ENCODE measurements at regions not wholly inside any gene's neighbourhood (a gene's known extent, or its start where the extent isn't known, plus 50 kb on each side); places are given as distances from the start of the nearest gene placed in this dataset.
A peak's percentile ranks its signal among the peaks of the same experiment; 100 is the strongest.
"Not testable (repeated sequence)": the region's sequence is repeated elsewhere in the genome, so short reads cannot be mapped to it uniquely, and the experiment has no call there.

- Mint-ChIP-seq H3K27ac (peak overlapping the region; percentile 85 to 92), H3K4me1 (ENCODE audit: low read depth in 2 of 2) (peaks cover 21 to 38% of the 10 kb centered on the region in 2 donors), H3K4me3 (peak overlapping the region; percentile 69 to 71), H3K9me3 (no peaks in the 10 kb centered on the region), H3K27me3 (no peaks in the 10 kb centered on the region), H3K36me3 (ENCODE audit: insufficient read depth) (peaks cover 4% of the 10 kb centered on the region)
- DNase-seq (peak in 1 of 3 experiments; percentile 4), ATAC-seq (replicated peaks) (peak; percentile 65)
These were observed 323.6 kb downstream of the BCOR start for GRCh38 chrX:39773923-39774773.

GRCh38 chrX:39774774-39775328 lies 322.9 kb downstream of the BCOR start:
- Mint-ChIP-seq H3K36me3 (ENCODE audit: insufficient read depth) (peaks cover 4% of the 10 kb centered on the region), H3K4me3 (peak overlapping the region; percentile 69 to 71), H3K27ac (peak overlapping the region; percentile 85 to 92), H3K9me3 (no peaks in the 10 kb centered on the region), H3K4me1 (ENCODE audit: low read depth in 2 of 2) (peaks cover 21 to 38% of the 10 kb centered on the region in 2 donors), H3K27me3 (no peaks in the 10 kb centered on the region)
- ATAC-seq (replicated peaks) (no peak), DNase-seq (no peak)

- H3K36me3 Mint-ChIP-seq (ENCODE audit: insufficient read depth), result no peaks in the 10 kb centered on the region
- no peaks in the 10 kb centered on the region for H3K27me3 Mint-ChIP-seq
- no peak overlapping the region for H3K4me3 Mint-ChIP-seq
- ATAC-seq (replicated peaks), result no peak
- DNase-seq, result no peak
- H3K9me3 Mint-ChIP-seq, result no peaks in the 10 kb centered on the region
- H3K27ac Mint-ChIP-seq, result peak overlapping the region in 1 of 2 donors; percentile 26
- H3K4me1 Mint-ChIP-seq (ENCODE audit: low read depth in 2 of 2), result peaks cover 12 to 21% of the 10 kb centered on the region in 2 donors
These were observed 320.1 kb downstream of the BCOR start for GRCh38 chrX:39777623-39778025.

- Mint-ChIP-seq H3K4me1 (ENCODE audit: low read depth in 2 of 2) (peaks cover 1 to 4% of the 10 kb centered on the region in 2 donors), H3K27me3 (no peaks in the 10 kb centered on the region), H3K27ac (peak overlapping the region in 1 of 2 donors; percentile 49), H3K36me3 (ENCODE audit: insufficient read depth) (no peaks in the 10 kb centered on the region), H3K4me3 (no peak overlapping the region), H3K9me3 (no peaks in the 10 kb centered on the region)
- ATAC-seq (replicated peaks) (no peak), DNase-seq (no peak)
These were observed 317.6 kb downstream of the BCOR start for GRCh38 chrX:39779952-39780783.

- Mint-ChIP-seq H3K4me1 (ENCODE audit: low read depth in 2 of 2) (peaks cover 1 to 4% of the 10 kb centered on the region in 2 donors), H3K9me3 (no peaks in the 10 kb centered on the region), H3K4me3 (no peak overlapping the region), H3K27me3 (no peaks in the 10 kb centered on the region), H3K27ac (no peak overlapping the region), H3K36me3 (ENCODE audit: insufficient read depth) (no peaks in the 10 kb centered on the region)
- no peak for DNase-seq
- ATAC-seq (replicated peaks), result no peak
These were observed 315.5 kb downstream of the BCOR start for GRCh38 chrX:39782276-39782675.

DNA sequence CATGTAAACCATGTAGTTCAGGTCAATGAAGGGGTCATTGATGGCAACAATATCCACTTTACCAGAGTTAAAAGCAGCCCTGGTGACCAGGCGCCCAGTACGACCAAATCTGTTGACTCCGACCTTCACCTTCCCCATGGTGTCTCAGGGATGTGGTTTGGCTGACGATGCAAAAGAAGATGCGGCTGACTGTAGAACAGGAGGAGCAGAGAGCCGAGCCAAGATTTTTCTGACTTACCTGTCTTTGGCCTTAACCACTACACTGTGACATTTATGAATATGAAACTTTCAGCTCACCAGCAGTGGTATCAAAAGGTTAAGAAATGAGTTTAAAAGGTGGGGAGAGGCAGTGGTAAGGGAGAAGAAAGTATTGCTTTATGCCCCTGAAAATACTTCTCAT lies 309.8 kb downstream of the BCOR start:
- Mint-ChIP-seq H3K4me3 (no peak overlapping the region), H3K27me3 (no peaks in the 10 kb centered on the region), H3K4me1 (ENCODE audit: low read depth in 2 of 2) (no peaks in the 10 kb centered on the region), H3K27ac (no peak overlapping the region), H3K9me3 (no peaks in the 10 kb centered on the region), H3K36me3 (ENCODE audit: insufficient read depth) (no peaks in the 10 kb centered on the region)
- ATAC-seq (replicated peaks) (no peak), DNase-seq (no peak)

GRCh38 chrX:39788521-39788920 lies 309.2 kb downstream of the BCOR start:
- Mint-ChIP-seq H3K4me3 (no peak overlapping the region), H3K36me3 (ENCODE audit: insufficient read depth) (no peaks in the 10 kb centered on the region), H3K27ac (no peak overlapping the region)

DNA sequence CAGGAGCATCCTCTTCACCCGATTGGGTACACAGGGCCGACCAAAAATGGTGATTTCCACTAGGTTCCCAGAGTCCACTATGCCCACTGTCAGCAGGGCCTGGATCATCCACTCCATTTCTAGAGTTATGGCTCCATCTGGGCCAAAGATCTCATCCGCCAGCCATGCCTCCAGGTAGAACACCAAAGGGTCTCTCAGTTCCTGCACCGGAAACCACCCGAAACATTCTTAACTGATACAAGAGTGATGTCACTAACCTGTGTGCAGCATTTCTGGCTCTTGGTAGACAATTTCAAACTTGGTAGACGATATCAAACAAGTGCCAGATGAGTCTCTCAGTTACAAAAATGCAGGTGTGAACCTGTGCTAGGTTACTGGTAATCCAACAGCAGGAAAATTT lies 306.1 kb downstream of the BCOR start:
- no peak for DNase-seq
- no peaks in the 10 kb centered on the region for H3K4me1 Mint-ChIP-seq (ENCODE audit: low read depth in 2 of 2)
- no peaks in the 10 kb centered on the region for H3K27me3 Mint-ChIP-seq
- no peak overlapping the region for H3K4me3 Mint-ChIP-seq
- H3K9me3 Mint-ChIP-seq, result no peaks in the 10 kb centered on the region
- no peaks in the 10 kb centered on the region for H3K36me3 Mint-ChIP-seq (ENCODE audit: insufficient read depth)
- no peak overlapping the region for H3K27ac Mint-ChIP-seq
- no peak for ATAC-seq (replicated peaks)

More at GRCh38 chrX:39788521-39788920, 309.2 kb downstream of the BCOR start:
- ATAC-seq (replicated peaks), result no peak
- no peak for DNase-seq
- H3K27me3 Mint-ChIP-seq, result no peaks in the 10 kb centered on the region
- H3K4me1 Mint-ChIP-seq (ENCODE audit: low read depth in 2 of 2), result no peaks in the 10 kb centered on the region
- H3K9me3 Mint-ChIP-seq, result no peaks in the 10 kb centered on the region

DNA sequence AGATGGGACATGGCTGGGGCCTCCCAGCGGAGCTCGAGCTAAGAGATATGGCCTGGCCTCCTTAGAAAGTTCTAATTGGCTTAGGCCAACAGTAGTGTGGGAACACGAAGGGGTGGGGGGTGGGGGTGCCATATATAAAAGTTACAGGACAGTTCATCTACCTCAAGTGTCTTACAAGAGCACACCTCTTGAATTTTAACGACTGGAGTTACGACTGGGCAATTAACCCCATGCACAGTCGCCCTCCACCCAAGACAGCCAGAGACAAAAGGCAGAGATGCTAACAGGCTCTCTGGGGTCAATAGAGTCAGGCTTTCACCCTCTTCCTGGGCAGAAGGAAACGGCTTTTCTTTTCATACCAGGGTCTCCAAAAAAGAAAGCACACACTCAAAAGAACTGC lies 302.2 kb downstream of the BCOR start:
- DNase-seq (no peak), ATAC-seq (replicated peaks) (no peak)
- Mint-ChIP-seq H3K36me3 (ENCODE audit: insufficient read depth) (no peaks in the 10 kb centered on the region), H3K4me1 (ENCODE audit: low read depth in 2 of 2) (no peaks in the 10 kb centered on the region), H3K4me3 (no peak overlapping the region), H3K27me3 (no peaks in the 10 kb centered on the region), H3K9me3 (no peaks in the 10 kb centered on the region), H3K27ac (no peak overlapping the region)

- Mint-ChIP-seq H3K27ac (no peak overlapping the region), H3K27me3 (no peaks in the 10 kb centered on the region), H3K4me3 (no peak overlapping the region), H3K9me3 (no peaks in the 10 kb centered on the region), H3K4me1 (ENCODE audit: low read depth in 2 of 2) (no peaks in the 10 kb centered on the region), H3K36me3 (ENCODE audit: insufficient read depth) (no peaks in the 10 kb centered on the region)
- DNase-seq (no peak), ATAC-seq (replicated peaks) (no peak)
These were observed 300.9 kb downstream of the BCOR start for GRCh38 chrX:39796856-39797255.

DNA sequence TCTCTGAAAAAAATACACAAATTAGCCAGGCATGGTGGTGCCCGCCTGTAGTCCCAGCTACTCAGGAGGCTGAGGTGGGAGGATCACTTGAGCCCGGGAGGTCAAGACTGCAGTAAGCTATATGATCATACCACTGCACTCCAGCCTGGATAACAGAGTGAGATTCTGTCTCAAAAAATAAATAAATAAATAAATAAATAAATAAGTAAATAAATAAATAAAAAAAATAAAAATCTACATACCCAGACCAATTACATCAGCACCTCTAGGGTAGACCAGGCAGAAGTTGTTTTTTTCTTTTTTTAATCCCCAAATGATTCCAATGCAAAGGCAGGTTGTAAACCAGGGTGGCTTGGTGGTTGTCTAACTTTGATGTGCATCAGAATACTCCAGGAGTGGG lies 299.3 kb downstream of the BCOR start:
- H3K36me3 Mint-ChIP-seq (ENCODE audit: insufficient read depth); H3K4me1 Mint-ChIP-seq (ENCODE audit: low read depth in 2 of 2); H3K9me3 Mint-ChIP-seq; H3K4me3 Mint-ChIP-seq; H3K27ac Mint-ChIP-seq; DNase-seq; H3K27me3 Mint-ChIP-seq; ATAC-seq (replicated peaks): not testable (repeated sequence)

- H3K4me1 Mint-ChIP-seq (ENCODE audit: low read depth in 2 of 2), result no peaks in the 10 kb centered on the region
- no peak overlapping the region for H3K4me3 Mint-ChIP-seq
- H3K36me3 Mint-ChIP-seq (ENCODE audit: insufficient read depth), result no peaks in the 10 kb centered on the region
- no peak overlapping the region for H3K27ac Mint-ChIP-seq
- H3K9me3 Mint-ChIP-seq, result no peaks in the 10 kb centered on the region
- ATAC-seq (replicated peaks), result no peak
- H3K27me3 Mint-ChIP-seq, result no peaks in the 10 kb centered on the region
- no peak for DNase-seq
These were observed 295.4 kb downstream of the BCOR start for GRCh38 chrX:39802354-39802753.

DNA sequence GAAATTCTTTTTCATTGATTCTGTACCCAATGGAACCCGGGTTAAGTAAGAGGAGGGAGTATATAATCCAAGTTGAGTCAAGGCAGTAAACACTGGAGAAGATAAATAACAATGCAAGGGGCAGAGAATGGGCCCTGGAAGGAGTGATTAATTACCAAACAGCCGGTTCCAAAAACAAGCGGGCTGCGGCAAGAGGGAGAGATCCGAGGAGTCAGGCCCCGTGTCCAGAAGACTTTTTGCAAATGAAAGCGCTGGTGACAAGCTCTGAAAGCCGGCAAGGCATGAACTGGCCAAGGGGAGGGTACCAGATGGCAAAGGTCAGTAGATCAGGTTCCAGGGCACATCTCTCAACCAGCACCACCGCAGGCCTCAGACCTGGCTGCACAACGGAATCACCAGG lies 294.9 kb downstream of the BCOR start:
- no peaks in the 10 kb centered on the region for H3K27me3 Mint-ChIP-seq
- H3K4me3 Mint-ChIP-seq, result no peak overlapping the region
- no peaks in the 10 kb centered on the region for H3K36me3 Mint-ChIP-seq (ENCODE audit: insufficient read depth)
- DNase-seq, result no peak
- H3K4me1 Mint-ChIP-seq (ENCODE audit: low read depth in 2 of 2), result no peaks in the 10 kb centered on the region
- no peak overlapping the region for H3K27ac Mint-ChIP-seq
- ATAC-seq (replicated peaks), result no peak
- no peaks in the 10 kb centered on the region for H3K9me3 Mint-ChIP-seq
